Right ventricle myocardium superior (tissue), 1 donor: ENCODE measurements at regions not wholly inside any gene's neighbourhood (a gene's known extent, or its start where the extent isn't known, plus 50 kb on each side); places are given as distances from the start of the nearest gene placed in this dataset.

Experiments
- ATAC-seq: fragments of 200-7000 bp; cut with Tn5 transposase; one replicate; pipeline ENCODE4 v1.9.1; 2020; ENCODE audit warnings: mild to moderate bottlenecking; ENCODE audit not compliant: poor library complexity
- DNase-seq: peaks from one replicate; pipeline ENCODE4 v3.0.0-alpha.2; 2020
- intact Hi-C: fragments of 100-400 bp; cut with DNase I; formaldehyde crosslinking; loops from one replicate; pipeline ENCODE4 v1.11.2; 2022
- donor health status: DM: no; HTN: yes; CAD: no; lungs with severe emphysema.

DNA sequence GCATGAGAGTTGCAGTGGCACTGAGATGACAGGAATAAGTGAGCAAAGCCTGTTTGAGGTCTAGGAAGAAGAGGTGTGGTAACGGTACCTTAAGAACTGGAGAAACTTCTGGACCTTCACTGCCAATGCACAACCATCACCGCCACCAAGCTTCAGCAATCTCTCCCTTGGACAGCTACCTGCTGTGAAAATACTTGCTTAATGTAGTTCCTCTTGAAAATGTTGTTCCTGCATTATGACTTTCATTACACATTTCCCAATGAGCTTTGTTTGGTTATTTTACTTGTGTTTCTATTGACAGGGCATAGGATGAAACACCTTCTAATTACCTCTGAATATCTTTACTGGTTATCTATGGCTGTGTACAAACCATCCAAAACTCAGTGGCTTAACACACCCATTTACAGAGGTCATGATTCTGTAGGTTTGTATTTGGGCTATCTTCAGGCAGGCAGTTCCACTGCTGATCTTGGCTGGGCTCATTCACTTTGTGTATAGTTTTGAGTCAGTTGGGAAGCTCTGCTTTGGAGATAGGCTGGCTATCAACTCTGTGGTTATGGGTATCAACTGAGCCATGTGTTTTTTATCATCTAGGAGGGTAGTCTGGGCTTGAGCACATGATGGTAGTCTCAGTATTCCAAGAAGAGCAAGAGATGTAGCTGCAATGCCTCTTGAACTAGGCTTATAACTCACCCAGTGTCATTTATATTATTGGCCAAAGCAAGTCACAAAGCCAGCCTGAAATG, 149.4 kb downstream of the ELAVL4 start:
- DNase-seq: no peak
- no peak for ATAC-seq
- intact Hi-C loops: no loop called here

GRCh38 chr1:50257029-50257428, 148.3 kb downstream of the ELAVL4 start:
- intact Hi-C loops: no loop called here
- ATAC-seq (no peak), DNase-seq (no peak)
